Endothelial cell of umbilical vein (primary cell): ENCODE measurements at regions not wholly inside any gene's neighbourhood (a gene's known extent, or its start where the extent isn't known, plus 50 kb on each side); places are given as distances from the start of the nearest gene placed in this dataset.

Experiments
- BruUV-seq: library from RNA; stranded (reverse); fragments of 400-500 nt; replicated peaks from 2 replicates; lab custom pipeline; 2021; lab: Mats Ljungman, UMichigan
- CTCF ChIA-PET: fragments of 300-600, 350-600 bp; sonication (Branson Sonifier 250); formaldehyde crosslinking; loops from one replicate; lab custom pipeline; 2021; ENCODE audit warnings: antibody characterized with exemption, inconsistent platforms; lab: Charles Lee
- POLR2A ChIA-PET: fragments of 300-600, 350-600 bp; sonication (Branson Sonifier 250); formaldehyde crosslinking; loops from one replicate; lab custom pipeline; 2021; ENCODE audit warnings: antibody characterized with exemption, inconsistent platforms; lab: Charles Lee
- DNase-seq: peaks from one replicate; pipeline ENCODE4 v3.0.0-alpha.2; 2011; ENCODE audit warnings: low read depth, low spot score
- FAIRE-seq: peaks from 2 replicates; lab custom pipeline; 2011; peaks lifted over from hg19 to GRCh38; lab: Jason Lieb, UNC
- H2AFZ ChIP-seq: 2 replicates; pipeline ENCODE4 v1.6.0; 2012; ENCODE audit warnings: low read depth, low read length, control low read depth, inconsistent platforms
- H3K27ac ChIP-seq: 2 replicates; pipeline ENCODE4 v1.5.1; 2011; ENCODE audit warnings: low read depth, mild to moderate bottlenecking, control low read depth, low read length, moderate library complexity; ENCODE audit not compliant: insufficient read depth
- H3K27me3 ChIP-seq, 2 experiments: 2 replicates each; pipeline versions ENCODE4 v1.6.0 to v1.6.1; 2011; ENCODE audit warnings: low read length in 2 of 2, mixed read lengths in 1 of 2; ENCODE audit not compliant: control insufficient read depth in 2 of 2, insufficient read depth in 2 of 2
- H3K36me3 ChIP-seq, 2 experiments: 2 replicates in 1 of 2; 3 replicates in 1 of 2; pipeline ENCODE4 v1.5.1; 2011; ENCODE audit warnings: low read length in 2 of 2, mild to moderate bottlenecking in 1 of 2, moderate library complexity in 1 of 2; ENCODE audit not compliant: control insufficient read depth in 2 of 2, insufficient read depth in 2 of 2; ENCODE audit errors: extremely low read depth in 1 of 2
- H3K4me1 ChIP-seq: 3 replicates; pipeline ENCODE4 v1.5.1; 2011; ENCODE audit warnings: mild to moderate bottlenecking, low read length; ENCODE audit not compliant: control insufficient read depth, insufficient read depth; ENCODE audit errors: extremely low read depth
- H3K4me2 ChIP-seq: 2 replicates; pipeline ENCODE4 v1.6.1; 2011; ENCODE audit warnings: low read length, control low read depth, mixed read lengths; ENCODE audit not compliant: insufficient read depth
- H3K4me3 ChIP-seq, 3 experiments: fragments of 200-600 bp in 1 of 3; sonication (generic), shearing (Covaris generic) in 1 of 3; replicated peaks in 1 of 3; 2 replicates each; pipeline ENCODE4 v1.5.1; 2011 to 2016; ENCODE audit warnings: control low read depth in 3 of 3, low read length in 3 of 3, mild to moderate bottlenecking in 2 of 3, inconsistent platforms in 1 of 3, low read depth in 1 of 3, moderate library complexity in 1 of 3; ENCODE audit not compliant: insufficient read depth in 1 of 3
- H3K79me2 ChIP-seq: 2 replicates; pipeline ENCODE4 v1.6.0; 2012; ENCODE audit warnings: low read length, inconsistent platforms; ENCODE audit not compliant: control insufficient read depth, insufficient read depth
- H3K9ac ChIP-seq: replicated peaks from 2 replicates; pipeline ENCODE3; 2011; ENCODE audit warnings: low read length, control low read depth; ENCODE audit not compliant: insufficient read depth; ENCODE audit errors: extremely low read depth
- H3K9me1 ChIP-seq: replicated peaks from 3 replicates; pipeline ENCODE4 v1.6.0; 2011; ENCODE audit warnings: mild to moderate bottlenecking, low read length; ENCODE audit not compliant: control insufficient read depth, insufficient read depth; ENCODE audit errors: extremely low read depth
- H3K9me3 ChIP-seq: replicated peaks from 2 replicates; pipeline ENCODE4 v1.5.1; 2012; ENCODE audit warnings: low read length, inconsistent platforms; ENCODE audit not compliant: control insufficient read depth, insufficient read depth
- H4K20me1 ChIP-seq: replicated peaks from 2 replicates; pipeline ENCODE3; 2011; ENCODE audit warnings: mild to moderate bottlenecking, low read length; ENCODE audit not compliant: control insufficient read depth, insufficient read depth; ENCODE audit errors: extremely low read depth
- CTCF ChIP-seq, 2 donors: IDR thresholded peaks; 1 replicate in 1 of 2; 2 replicates in 1 of 2; pipeline ENCODE4 v1.5.1; 2011; ENCODE audit warnings: low read length in 2 of 2, mild to moderate bottlenecking in 2 of 2, moderate library complexity in 2 of 2, control low read depth in 1 of 2, inconsistent platforms in 1 of 2, low read depth in 1 of 2; ENCODE audit not compliant: insufficient read depth in 1 of 2; ENCODE audit errors: extremely low read depth in 1 of 2
- EZH2 ChIP-seq: IDR thresholded peaks from 2 replicates; pipeline ENCODE4 v1.6.1; 2012; ENCODE audit warnings: borderline replicate concordance, low read depth, mild to moderate bottlenecking, moderate library complexity, low read length, inconsistent platforms; ENCODE audit not compliant: severe bottlenecking
- FOS ChIP-seq: IDR thresholded peaks from 2 replicates; pipeline ENCODE4 v1.6.1; 2011; ENCODE audit warnings: mild to moderate bottlenecking, low read length, moderate library complexity, borderline replicate concordance; ENCODE audit not compliant: insufficient read depth
- GATA2 ChIP-seq: IDR thresholded peaks from 2 replicates; pipeline ENCODE4 v1.7.0; 2011; ENCODE audit warnings: low read depth, mild to moderate bottlenecking, moderate library complexity, mixed read lengths, low read length; ENCODE audit not compliant: insufficient read length, insufficient read depth
- JUN ChIP-seq: IDR thresholded peaks from 2 replicates; pipeline ENCODE4 v1.6.1; 2011; ENCODE audit warnings: borderline replicate concordance, low read depth; ENCODE audit not compliant: insufficient read length, insufficient read depth
- MAX ChIP-seq: IDR thresholded peaks from 2 replicates; pipeline ENCODE4 v1.6.1; 2011; ENCODE audit not compliant: insufficient read depth, insufficient read length
- MYC ChIP-seq: IDR thresholded peaks from one replicate; pipeline ENCODE4 v1.6.1; 2011; ENCODE audit warnings: mild to moderate bottlenecking, low read depth, low read length
- POLR2A ChIP-seq: IDR thresholded peaks from 2 replicates; pipeline ENCODE4 v1.6.1; 2012; ENCODE audit warnings: low read depth, mild to moderate bottlenecking, control low read depth, low read length
- POLR2AphosphoS5 ChIP-seq: IDR thresholded peaks from 2 replicates; pipeline ENCODE4 v1.6.1; 2012; ENCODE audit warnings: low read depth, mild to moderate bottlenecking, control low read depth, low read length, moderate library complexity; ENCODE audit not compliant: insufficient read depth
- dilution Hi-C: fragments of 300-500 bp; cut with MboI; formaldehyde crosslinking; loops from one replicate; pipeline ENCODE4 v1.15.0; 2019; ENCODE audit warnings: low sequenced_read_pairs; ENCODE audit not compliant: extremely low pct_ligation_motif_present
- intact Hi-C: fragments of 100-400 bp; cut with micrococcal nuclease; formaldehyde crosslinking; loops from one replicate; pipeline ENCODE4 v1.10.0; 2022

- Histone ChIP-seq H3K27ac (no peak overlapping the region), H3K27me3 (no peaks in the 10 kb centered on the region), H3K4me1 (no peaks in the 10 kb centered on the region), H3K4me3 (no peak overlapping the region), H3K4me2 (no peak overlapping the region), H3K36me3 (no peaks in the 10 kb centered on the region), H3K9me3 (no peaks in the 10 kb centered on the region), H3K9me1 (no peaks in the 10 kb centered on the region), H2AFZ (no peak overlapping the region), H3K79me2 (no peaks in the 10 kb centered on the region), H3K9ac (no peak overlapping the region), H4K20me1 (no peaks in the 10 kb centered on the region)
- TF ChIP-seq MAX, result no peak
- no peak for TF ChIP-seq EZH2
- no peak for TF ChIP-seq MYC
- TF ChIP-seq JUN, result no peak
- TF ChIP-seq POLR2A, result no peak
- TF ChIP-seq CTCF (IDR thresholded peaks at IDR 0.05; ENCODE audit: extremely low read depth in 1 of 2, insufficient read depth in 1 of 2, low read depth in 1 of 2, low read length in 2 of 2), result no peak
- no peak for TF ChIP-seq POLR2AphosphoS5
- no peak for TF ChIP-seq GATA2
- no peak for TF ChIP-seq FOS
- ChIA-PET CTCF (interaction anchor here (1.3 kb wide), 1 partner anchor 32 kb away, joined by 4 read pairs; no protein-coding TSS in a partner anchor), POLR2A (no interaction called here)
- DNase-seq (no peak), FAIRE-seq (no peak)
- dilution Hi-C loops, result no loop called here
- intact Hi-C loops, result no loop called here
- no TSS peak for BruUV-seq
Measured at GRCh38 chr2:217618744-217619143, 384.1 kb downstream of the TNS1 start.
